ENCODE measurements at regions not wholly inside any gene's neighbourhood (a gene's known extent, or its start where the extent isn't known, plus 50 kb on each side); places are given as distances from the start of the nearest gene placed in this dataset.
A peak's percentile ranks its signal among the peaks of the same experiment; 100 is the strongest.

DNA sequence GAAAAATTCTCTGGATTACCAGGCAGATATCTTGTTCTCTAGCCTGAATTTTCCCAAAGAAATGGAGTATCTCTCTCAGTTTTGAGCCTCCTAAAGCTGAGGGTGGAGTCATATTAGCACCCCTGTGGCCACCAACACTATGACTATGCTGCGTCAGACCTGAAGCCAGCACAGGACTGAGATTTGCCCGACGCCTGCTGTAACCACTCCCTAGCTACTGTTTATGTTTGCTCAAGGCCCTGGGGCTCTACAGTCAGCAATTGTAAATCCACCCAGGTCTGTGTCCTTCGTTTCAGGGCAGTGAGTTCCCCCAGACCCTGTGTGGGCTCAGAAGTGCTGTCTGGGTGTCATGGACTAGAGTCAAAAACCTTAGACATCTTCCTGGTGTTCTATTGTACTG lies 61.4 kb downstream of the ZXDA start:
- no peak for FAIRE-seq

DNA sequence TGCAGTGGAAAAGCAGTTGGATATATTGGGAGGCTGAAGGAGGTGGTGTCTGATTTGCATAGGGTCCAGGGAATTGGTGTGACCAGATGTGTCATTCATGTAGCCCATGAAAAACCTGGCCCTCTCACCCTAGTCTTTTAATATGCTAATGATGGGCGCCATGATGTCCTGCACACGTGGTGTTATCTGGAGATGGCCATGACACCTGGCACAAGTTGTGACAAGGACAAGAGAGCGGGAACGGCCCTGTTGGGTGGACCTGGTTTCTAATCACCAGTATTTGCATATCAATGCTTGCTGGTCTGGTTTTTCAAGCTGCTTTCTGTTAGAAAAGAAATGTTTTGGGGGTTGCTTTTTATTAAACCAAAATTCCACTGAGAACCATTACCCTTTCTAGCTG lies 87.4 kb downstream of the ZXDA start:
- no peak for FAIRE-seq

DNA sequence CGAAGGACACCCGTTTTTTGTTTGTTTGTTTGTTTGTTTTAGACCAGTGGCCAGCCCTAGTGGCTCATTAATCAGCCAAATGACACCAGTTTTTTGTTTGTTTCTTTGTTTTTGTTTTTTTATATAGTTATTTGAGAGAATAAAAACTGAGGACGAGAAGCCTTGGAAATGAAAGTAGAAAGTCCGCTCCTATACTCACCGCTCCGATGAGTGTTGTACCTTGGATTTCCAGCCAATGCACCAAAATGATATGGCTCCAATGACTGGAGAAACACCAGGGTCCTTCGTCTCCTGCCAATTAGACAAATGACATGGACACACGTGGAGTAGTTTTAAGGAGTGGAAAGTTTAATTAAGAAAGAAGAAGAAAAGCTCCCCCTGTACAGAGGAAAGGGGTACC lies 87.9 kb downstream of the ZXDA start:
- no peak for FAIRE-seq

DNA sequence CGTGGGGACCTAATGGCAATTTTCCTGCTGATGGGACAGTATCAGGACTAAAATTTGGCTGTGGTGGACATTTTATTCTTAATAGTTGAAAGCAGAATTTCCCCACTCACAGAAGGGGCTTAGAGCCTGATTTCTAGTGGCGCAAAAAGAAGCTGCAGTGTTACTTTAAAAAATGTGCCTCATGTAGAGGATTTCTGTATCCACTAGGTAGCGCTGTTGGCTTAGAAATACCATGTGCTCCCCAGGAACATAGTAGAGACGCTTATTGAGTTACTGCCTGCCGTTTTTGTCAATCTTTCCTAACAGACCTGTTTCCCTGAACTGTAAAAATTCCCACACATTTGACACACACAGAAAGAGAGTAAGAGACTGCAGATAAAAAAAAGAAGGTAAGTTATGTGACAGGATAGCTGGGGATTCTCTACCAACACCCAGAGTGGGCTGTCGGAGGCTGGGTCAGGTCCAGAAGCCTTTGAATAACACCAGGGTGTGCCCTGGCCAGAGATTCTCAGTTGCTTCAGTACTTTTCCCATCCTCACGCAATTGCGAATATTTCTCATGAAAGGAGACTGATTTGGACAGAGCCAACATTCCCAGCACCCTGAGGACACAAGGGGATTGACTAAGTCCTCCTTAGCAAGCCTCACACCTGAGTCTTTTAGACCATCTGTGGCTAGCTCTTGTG lies 88.4 kb downstream of the ZXDA start:
- FAIRE-seq: no peak

DNA sequence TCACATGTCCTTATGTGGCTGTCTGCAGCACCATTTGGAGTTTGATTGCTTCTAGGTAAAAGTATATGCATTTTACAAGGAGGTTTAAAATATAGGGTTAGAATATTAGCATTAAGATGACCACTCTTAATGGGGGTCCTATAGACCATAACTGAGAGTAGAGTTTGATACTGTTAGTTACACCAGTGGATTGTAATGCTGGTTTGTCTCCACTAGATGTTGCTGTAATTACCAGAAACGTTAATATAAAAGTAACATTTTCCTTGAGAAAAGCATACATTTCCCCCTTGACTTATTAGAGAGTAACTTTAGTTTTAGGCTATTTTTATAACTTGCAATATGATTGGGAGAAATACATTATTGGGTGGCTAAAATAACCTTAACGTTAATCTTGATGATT lies 93.0 kb downstream of the ZXDA start:
- peak; percentile 12 for FAIRE-seq

DNA sequence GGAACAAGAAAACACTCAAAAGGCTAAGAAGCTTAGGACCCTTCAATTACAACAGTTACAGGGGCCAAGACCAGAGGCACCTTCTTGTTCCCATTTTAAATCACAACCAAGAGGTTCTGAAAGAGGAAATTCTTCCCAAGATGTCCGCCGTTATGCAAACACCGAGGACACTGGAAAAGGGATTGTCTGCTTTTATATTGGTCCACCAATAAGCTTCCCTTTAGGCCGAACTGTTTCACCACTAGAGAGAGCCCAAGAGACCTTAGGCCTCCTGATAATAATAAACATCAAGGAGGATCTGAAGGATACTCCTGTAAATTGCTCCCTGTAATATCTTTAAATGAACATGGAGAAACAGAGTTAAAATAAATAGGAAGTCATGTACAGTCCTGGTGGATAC lies 92.6 kb upstream of the NLRP2B start:
- no peak for FAIRE-seq

DNA sequence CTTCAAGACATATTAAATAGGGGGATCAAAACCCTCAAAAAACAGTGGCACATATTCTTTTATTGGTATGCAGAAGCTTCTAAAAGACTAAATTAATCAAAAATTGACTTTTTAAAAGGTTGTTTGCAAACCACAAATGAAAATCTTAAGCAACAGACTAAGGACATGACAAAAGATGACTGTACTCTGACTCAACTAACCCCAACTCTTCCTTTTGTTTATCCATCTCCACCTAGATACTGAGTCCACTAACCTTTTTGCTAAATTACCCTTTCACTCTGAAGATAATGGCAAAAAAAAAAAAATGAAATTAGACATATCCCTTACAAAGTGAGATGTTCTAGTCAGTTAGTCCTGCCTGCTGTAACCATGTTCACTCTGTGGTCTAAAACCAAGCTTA lies 91.6 kb upstream of the NLRP2B start:
- no peak for FAIRE-seq

DNA sequence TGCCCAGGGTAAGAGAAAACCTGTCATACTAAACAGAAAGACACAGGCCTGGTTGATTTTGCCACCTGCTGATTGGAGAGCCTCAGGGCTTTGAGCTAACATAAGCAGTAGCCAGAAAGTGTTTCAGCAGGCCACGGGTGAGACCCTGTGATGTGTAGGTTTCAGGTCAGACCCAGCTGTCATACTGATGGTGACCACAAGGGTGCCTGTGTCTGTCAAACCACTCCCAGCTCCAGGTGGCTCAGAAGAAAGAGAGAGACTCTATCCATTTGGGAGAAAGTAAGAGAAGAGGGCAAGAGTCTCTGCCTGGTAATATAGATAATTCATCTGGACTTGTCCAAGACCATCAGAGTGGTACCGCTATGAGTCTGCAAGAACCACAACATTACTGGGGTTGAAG lies 72.8 kb upstream of the NLRP2B start:
- no peak for FAIRE-seq

DNA sequence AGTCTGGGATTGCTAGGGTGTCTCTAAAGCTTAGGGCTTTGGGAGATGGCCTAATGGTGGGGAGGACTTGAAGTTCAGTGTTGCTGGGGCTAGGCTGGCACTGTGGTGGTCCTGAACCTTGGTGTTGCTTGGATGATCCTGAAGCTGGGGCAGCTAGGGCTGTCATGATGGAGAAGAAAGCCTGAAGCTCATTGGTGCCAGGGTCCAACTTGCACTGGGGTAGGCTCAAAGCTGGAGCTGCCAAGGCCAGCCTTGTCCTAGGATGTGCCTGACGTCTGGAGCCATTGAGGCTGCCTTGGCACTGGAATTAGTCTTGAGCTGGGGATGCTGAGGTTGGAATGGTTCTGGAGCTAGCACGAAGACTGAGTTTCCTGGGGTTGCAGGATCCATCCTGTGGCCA lies 61.0 kb upstream of the NLRP2B start:
- FAIRE-seq: no peak

DNA sequence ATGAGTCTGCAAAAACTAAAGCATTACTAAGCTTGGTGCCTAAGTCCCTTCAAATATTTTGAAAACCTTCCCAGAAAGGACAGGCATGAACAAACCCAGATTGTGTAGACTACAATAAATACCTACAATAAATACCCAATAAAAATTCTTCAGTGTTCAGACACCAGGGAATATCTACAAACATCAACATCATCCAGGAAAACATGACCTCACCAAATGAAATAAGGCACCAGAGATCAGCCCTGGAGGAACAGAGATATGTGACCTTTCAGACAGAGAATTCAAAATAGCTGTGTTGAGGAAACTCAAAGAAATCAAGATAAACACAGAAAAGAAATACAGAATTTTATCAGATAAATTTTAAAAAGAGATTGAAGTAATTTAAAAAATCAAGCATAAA lies 57.8 kb upstream of the NLRP2B start:
- no peak for FAIRE-seq
